HEK293 (cell line): ENCODE measurements at regions not wholly inside any gene's neighbourhood (a gene's known extent, or its start where the extent isn't known, plus 50 kb on each side); places are given as distances from the start of the nearest gene placed in this dataset.

Experiments
- CTCF ChIP-seq: fragments of 450-650 bp; formaldehyde crosslinking; IDR thresholded peaks from 2 replicates; pipeline ENCODE4 v1.5.1; 2016; ENCODE audit warnings: missing biosample characterization, missing genetic modification characterization
- PBX3 ChIP-seq: sonication (generic); formaldehyde crosslinking; IDR thresholded peaks from 2 replicates; pipeline ENCODE4 v1.8.1; 2022; ENCODE audit warnings: mild to moderate bottlenecking, moderate library complexity, missing genetic modification reagents
- REST ChIP-seq: fragments of 450-650 bp; formaldehyde crosslinking; IDR thresholded peaks from 2 replicates; pipeline ENCODE4 v1.5.1; 2016; ENCODE audit warnings: missing biosample characterization, missing genetic modification characterization
- YY1 ChIP-seq: fragments of 450-650 bp; formaldehyde crosslinking; IDR thresholded peaks from 2 replicates; pipeline ENCODE4 v1.5.1; 2018; ENCODE audit warnings: missing biosample characterization, missing genetic modification characterization
- ZBTB8A ChIP-seq: fragments of 450-650 bp; formaldehyde crosslinking; IDR thresholded peaks from 2 replicates; pipeline ENCODE4 v1.5.1; 2016; ENCODE audit warnings: missing biosample characterization, missing genetic modification characterization
- ZNF248 ChIP-seq: fragments of 450-650 bp; formaldehyde crosslinking; IDR thresholded peaks from 2 replicates; pipeline ENCODE4 v1.5.1; 2017; ENCODE audit warnings: missing biosample characterization, missing genetic modification characterization
- ZNF311 ChIP-seq: fragments of 450-650 bp; formaldehyde crosslinking; IDR thresholded peaks from 2 replicates; pipeline ENCODE4 v1.5.1; 2017; ENCODE audit warnings: missing biosample characterization, missing genetic modification characterization, borderline replicate concordance
- ZNF324 ChIP-seq: fragments of 450-650 bp; formaldehyde crosslinking; IDR thresholded peaks from 2 replicates; pipeline ENCODE4 v1.5.1; 2016; ENCODE audit warnings: missing biosample characterization, missing genetic modification characterization
- ZNF37A ChIP-seq: fragments of 450-650 bp; IDR thresholded peaks from 2 replicates; pipeline ENCODE4 v1.5.1; 2018; ENCODE audit warnings: missing biosample characterization, missing genetic modification characterization
- ZNF501 ChIP-seq: fragments of 450-650 bp; formaldehyde crosslinking; IDR thresholded peaks from 2 replicates; pipeline ENCODE4 v1.5.1; 2016; ENCODE audit warnings: missing biosample characterization, missing genetic modification characterization
- ZNF580 ChIP-seq: fragments of 450-650 bp; formaldehyde crosslinking; IDR thresholded peaks from 2 replicates; pipeline ENCODE4 v1.5.1; 2016; ENCODE audit warnings: missing biosample characterization, missing genetic modification characterization
- ZNF707 ChIP-seq: fragments of 450-650 bp; formaldehyde crosslinking; IDR thresholded peaks from 2 replicates; pipeline ENCODE4 v1.5.1; 2016; ENCODE audit warnings: missing biosample characterization, missing genetic modification characterization

GRCh38 chr11:23124996-23125395 lies 264.7 kb upstream of the CCDC179 start:
- TF ChIP-seq ZNF580 (tag by site-specific recombination) = no peak
- TF ChIP-seq ZNF707 (tag by site-specific recombination) = no peak
- no peak for TF ChIP-seq ZBTB8A
- no peak for TF ChIP-seq CTCF (tag by site-specific recombination)
- no peak for TF ChIP-seq ZNF311 (tag by site-specific recombination)
- TF ChIP-seq ZNF501 (tag by site-specific recombination) = no peak
- TF ChIP-seq ZNF37A = no peak
- TF ChIP-seq REST (tag by site-specific recombination) = no peak
- no peak for TF ChIP-seq PBX3 (CRISPR knock-in tag)
- no peak for TF ChIP-seq ZNF324
- TF ChIP-seq ZNF248 (tag by site-specific recombination) = no peak
- TF ChIP-seq YY1 (tag by site-specific recombination) = no peak
